ENCODE measurements at regions not wholly inside any gene's neighbourhood (a gene's known extent, or its start where the extent isn't known, plus 50 kb on each side); places are given as distances from the start of the nearest gene placed in this dataset.

DNA sequence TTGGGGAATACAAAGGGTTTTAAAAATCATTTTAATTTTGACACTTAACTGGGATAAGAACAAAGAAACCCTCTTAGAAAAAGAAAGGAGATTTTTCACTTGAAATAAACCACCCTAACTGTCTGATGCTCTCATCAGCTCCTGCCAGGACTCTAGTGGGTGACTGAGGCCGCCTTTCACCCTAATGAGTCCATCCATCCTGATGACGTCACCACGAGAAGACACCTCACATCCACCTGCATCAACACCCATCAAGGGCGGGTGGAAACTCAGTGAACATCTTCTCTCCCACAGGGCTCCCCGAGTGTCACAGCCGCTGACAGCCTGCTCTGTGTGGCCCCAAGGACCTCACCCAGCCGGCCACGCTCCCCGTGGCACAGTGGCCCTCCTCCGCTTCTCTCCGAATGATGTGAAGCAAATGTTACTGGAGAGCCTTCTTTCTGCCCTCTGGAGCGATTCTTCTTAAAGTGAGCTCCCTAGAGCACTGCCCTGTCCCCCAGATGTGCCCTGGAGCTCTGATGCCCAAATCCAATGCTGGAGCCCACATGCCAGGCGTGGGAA is 584.3 kb upstream of the ADAMTS16 start:
- TF ChIP-seq GABPA (IDR thresholded peaks at IDR 0.05; ENCODE audit: low read depth), result no peak
- TF ChIP-seq POLR2AphosphoS5 (IDR thresholded peaks at IDR 0.05; ENCODE audit: low read depth), result no peak
- no peak for TF ChIP-seq SPI1 (IDR thresholded peaks at IDR 0.05; ENCODE audit: borderline replicate concordance, low read depth)
- no peak for TF ChIP-seq REST (IDR thresholded peaks at IDR 0.05; ENCODE audit: insufficient replicate concordance, low read depth)
- TF ChIP-seq CTCF (IDR thresholded peaks at IDR 0.05; ENCODE audit: insufficient read depth, low read length), result no peak
- Histone ChIP-seq H3K27ac (replicated peaks) (no peak overlapping the region), H3K4me3 (replicated peaks; ENCODE audit: insufficient read depth, low read length) (no peak overlapping the region), H3K27me3 (ENCODE audit: insufficient read depth, poor library complexity, severe bottlenecking) (no peaks in the 10 kb centered on the region)
- no peak for DNase-seq (ENCODE audit: low read depth in 1 of 2, low spot score in 1 of 2)

GRCh38 chr5:4561403-4561802 is 578.7 kb upstream of the ADAMTS16 start:
- H3K4me3 ChIP-seq (replicated peaks; ENCODE audit: insufficient read depth, low read length), result no peak overlapping the region
- no peak for DNase-seq (ENCODE audit: low read depth in 1 of 2, low spot score in 1 of 2)
- H3K27me3 ChIP-seq (ENCODE audit: insufficient read depth, poor library complexity, severe bottlenecking), result no peaks in the 10 kb centered on the region
- no peak overlapping the region for H3K27ac ChIP-seq (replicated peaks)
- TF ChIP-seq REST (IDR thresholded peaks at IDR 0.05; ENCODE audit: insufficient replicate concordance, low read depth) (no peak), CTCF (IDR thresholded peaks at IDR 0.05; ENCODE audit: insufficient read depth, low read length) (no peak), GABPA (IDR thresholded peaks at IDR 0.05; ENCODE audit: low read depth) (no peak), POLR2AphosphoS5 (IDR thresholded peaks at IDR 0.05; ENCODE audit: low read depth) (no peak), SPI1 (IDR thresholded peaks at IDR 0.05; ENCODE audit: borderline replicate concordance, low read depth) (no peak)

GRCh38 chr5:4563400-4563799 is 576.7 kb upstream of the ADAMTS16 start:
- Histone ChIP-seq H3K27me3 (ENCODE audit: insufficient read depth, poor library complexity, severe bottlenecking) (no peaks in the 10 kb centered on the region), H3K4me3 (replicated peaks; ENCODE audit: insufficient read depth, low read length) (no peak overlapping the region), H3K27ac (replicated peaks) (no peak overlapping the region)
- no peak for TF ChIP-seq SPI1 (IDR thresholded peaks at IDR 0.05; ENCODE audit: borderline replicate concordance, low read depth)
- no peak for TF ChIP-seq POLR2AphosphoS5 (IDR thresholded peaks at IDR 0.05; ENCODE audit: low read depth)
- TF ChIP-seq REST (IDR thresholded peaks at IDR 0.05; ENCODE audit: insufficient replicate concordance, low read depth), result no peak
- no peak for TF ChIP-seq GABPA (IDR thresholded peaks at IDR 0.05; ENCODE audit: low read depth)
- TF ChIP-seq CTCF (IDR thresholded peaks at IDR 0.05; ENCODE audit: insufficient read depth, low read length), result no peak
- no peak for DNase-seq (ENCODE audit: low read depth in 1 of 2, low spot score in 1 of 2)
